MM.1S (cell line): ENCODE measurements at regions not wholly inside any gene's neighbourhood (a gene's known extent, or its start where the extent isn't known, plus 50 kb on each side); places are given as distances from the start of the nearest gene placed in this dataset.

ENCODE experiments used
- DNase-seq: peaks from one replicate; pipeline ENCODE4 v3.0.0-alpha.2; 2015
- H2AFZ ChIP-seq: fragments of 300-600 bp; sonication (generic); 2 replicates; pipeline ENCODE4 v1.6.0; 2016; ENCODE audit warnings: antibody characterized with exemption, low read length
- H3F3A ChIP-seq: fragments of 300-600 bp; sonication (generic); 2 replicates; pipeline ENCODE4 v1.6.1; 2016; ENCODE audit warnings: mild to moderate bottlenecking, antibody characterized with exemption, low read length, moderate library complexity, mixed read lengths; ENCODE audit not compliant: insufficient read depth
- H3K27ac ChIP-seq: fragments of 300-600 bp; sonication (generic); 2 replicates; pipeline ENCODE4 v1.5.1; 2016; ENCODE audit warnings: mild to moderate bottlenecking, low read length
- H3K27me3 ChIP-seq: fragments of 300-600 bp; sonication (generic); replicated peaks from 2 replicates; pipeline ENCODE4 v1.6.0; 2016; ENCODE audit warnings: low read length; ENCODE audit not compliant: insufficient read depth
- H3K36me3 ChIP-seq: fragments of 300-600 bp; sonication (generic); replicated peaks from 2 replicates; pipeline ENCODE4 v1.6.1; 2016; ENCODE audit warnings: mild to moderate bottlenecking, low read length, mixed read lengths; ENCODE audit not compliant: insufficient read depth
- H3K4me1 ChIP-seq: fragments of 300-600 bp; sonication (generic); 2 replicates; pipeline ENCODE4 v1.6.1; 2016; ENCODE audit warnings: low read length, mixed read lengths
- H3K4me2 ChIP-seq: fragments of 300-600 bp; sonication (generic); 2 replicates; pipeline ENCODE4 v1.6.0; 2016; ENCODE audit warnings: low read depth, low read length
- H3K4me3 ChIP-seq: fragments of 300-600 bp; sonication (generic); 2 replicates; pipeline ENCODE4 v1.5.1; 2016; ENCODE audit warnings: low read length, mixed read lengths
- H3K79me2 ChIP-seq: fragments of 300-600 bp; sonication (generic); 2 replicates; pipeline ENCODE4 v1.6.1; 2016; ENCODE audit warnings: mixed run types, low read length, mixed read lengths
- H3K9ac ChIP-seq: fragments of 300-600 bp; sonication (generic); 2 replicates; pipeline ENCODE4 v1.6.1; 2016; ENCODE audit warnings: low read length, mixed read lengths
- H3K9me2 ChIP-seq: fragments of 300-600 bp; sonication (generic); replicated peaks from 2 replicates; pipeline ENCODE4 v1.6.1; 2016; ENCODE audit warnings: mild to moderate bottlenecking, low read length, mixed read lengths; ENCODE audit not compliant: insufficient read depth
- H3K9me3 ChIP-seq: fragments of 300-600 bp; sonication (generic); replicated peaks from 2 replicates; pipeline ENCODE4 v1.6.1; 2016; ENCODE audit warnings: mild to moderate bottlenecking, low read length, mixed read lengths; ENCODE audit not compliant: insufficient read depth
- H4K20me1 ChIP-seq: fragments of 300-600 bp; sonication (generic); 2 replicates; pipeline ENCODE4 v1.6.1; 2016; ENCODE audit warnings: mild to moderate bottlenecking, low read length, moderate library complexity, mixed read lengths; ENCODE audit not compliant: insufficient read depth
- EZH2 ChIP-seq: fragments of 300-600 bp; sonication (generic); optimal IDR thresholded peaks from 2 replicates; pipeline ENCODE3; 2017; ENCODE audit warnings: low read depth, mild to moderate bottlenecking, antibody characterized with exemption, low read length, mixed read lengths
- EZH2phosphoT487 ChIP-seq: fragments of 300-600 bp; sonication (generic); IDR thresholded peaks from 2 replicates; pipeline ENCODE4 v1.6.1; 2018; ENCODE audit warnings: antibody characterized with exemption, low read length
- TF ChIP-seq, protein P1 (sequence below): fragments of 300-600 bp; sonication (generic); IDR thresholded peaks from 2 replicates; pipeline ENCODE4 v1.5.1; 2016; ENCODE audit warnings: antibody characterized with exemption, low read length, mixed read lengths

DNA sequence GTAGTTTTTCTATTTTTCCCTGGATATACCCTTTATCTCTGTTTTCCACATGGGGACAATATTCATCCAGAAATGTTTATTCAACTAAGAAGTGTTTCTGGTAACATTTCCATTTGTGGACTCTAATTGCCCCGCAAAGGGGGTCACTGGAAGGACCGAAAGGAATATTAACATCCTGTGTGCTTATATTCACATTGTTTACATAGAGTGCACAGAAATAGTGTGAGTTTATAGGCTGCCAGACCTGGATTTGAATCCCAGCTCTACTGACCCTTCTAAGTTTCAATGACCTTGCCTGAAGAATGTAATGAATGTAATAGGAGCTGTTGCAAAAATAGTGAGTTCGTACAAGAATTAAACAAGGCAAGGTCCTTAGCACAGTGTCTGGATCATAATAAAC is 152.9 kb upstream of the NCKAP5 start:
- no peak overlapping the region for H3K27ac ChIP-seq
- no peaks in the 10 kb centered on the region for H3K27me3 ChIP-seq
- H3K79me2 ChIP-seq: no peaks in the 10 kb centered on the region
- DNase-seq: no peak
- no peaks in the 10 kb centered on the region for H3F3A ChIP-seq
- H3K4me1 ChIP-seq: no peaks in the 10 kb centered on the region
- H3K9me3 ChIP-seq: no peaks in the 10 kb centered on the region
- H2AFZ ChIP-seq: no peak overlapping the region
- H4K20me1 ChIP-seq: no peaks in the 10 kb centered on the region
- no peak overlapping the region for H3K4me2 ChIP-seq
- no peaks in the 10 kb centered on the region for H3K36me3 ChIP-seq
- H3K9me2 ChIP-seq: no peaks in the 10 kb centered on the region
- H3K9ac ChIP-seq: no peak overlapping the region
- no peak for TF ChIP-seq EZH2phosphoT487
- no peak for TF ChIP-seq EZH2
- TF ChIP-seq, protein P1, sequence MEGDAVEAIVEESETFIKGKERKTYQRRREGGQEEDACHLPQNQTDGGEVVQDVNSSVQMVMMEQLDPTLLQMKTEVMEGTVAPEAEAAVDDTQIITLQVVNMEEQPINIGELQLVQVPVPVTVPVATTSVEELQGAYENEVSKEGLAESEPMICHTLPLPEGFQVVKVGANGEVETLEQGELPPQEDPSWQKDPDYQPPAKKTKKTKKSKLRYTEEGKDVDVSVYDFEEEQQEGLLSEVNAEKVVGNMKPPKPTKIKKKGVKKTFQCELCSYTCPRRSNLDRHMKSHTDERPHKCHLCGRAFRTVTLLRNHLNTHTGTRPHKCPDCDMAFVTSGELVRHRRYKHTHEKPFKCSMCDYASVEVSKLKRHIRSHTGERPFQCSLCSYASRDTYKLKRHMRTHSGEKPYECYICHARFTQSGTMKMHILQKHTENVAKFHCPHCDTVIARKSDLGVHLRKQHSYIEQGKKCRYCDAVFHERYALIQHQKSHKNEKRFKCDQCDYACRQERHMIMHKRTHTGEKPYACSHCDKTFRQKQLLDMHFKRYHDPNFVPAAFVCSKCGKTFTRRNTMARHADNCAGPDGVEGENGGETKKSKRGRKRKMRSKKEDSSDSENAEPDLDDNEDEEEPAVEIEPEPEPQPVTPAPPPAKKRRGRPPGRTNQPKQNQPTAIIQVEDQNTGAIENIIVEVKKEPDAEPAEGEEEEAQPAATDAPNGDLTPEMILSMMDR: no peak
- no peak overlapping the region for H3K4me3 ChIP-seq

DNA sequence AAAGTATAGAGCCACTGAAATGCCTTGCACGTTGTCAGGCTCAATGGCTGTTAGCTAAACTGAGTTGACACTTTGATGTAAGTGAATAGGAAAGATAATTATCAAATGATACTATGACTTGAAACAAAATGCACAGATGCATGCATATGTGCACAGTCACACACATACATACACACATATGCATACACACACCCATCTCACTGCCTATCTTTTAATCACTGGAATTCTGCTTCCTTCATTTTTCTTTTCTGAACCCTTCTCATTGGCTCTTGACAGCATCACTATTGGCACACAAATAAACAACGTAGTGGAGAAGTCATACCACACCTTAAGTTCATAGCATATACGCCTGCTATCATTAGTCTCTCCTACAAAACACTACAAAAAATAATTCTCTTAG is 154.9 kb upstream of the NCKAP5 start:
- no peak overlapping the region for H3K4me2 ChIP-seq
- no peak overlapping the region for H3K4me3 ChIP-seq
- no peaks in the 10 kb centered on the region for H3K27me3 ChIP-seq
- no peaks in the 10 kb centered on the region for H3F3A ChIP-seq
- TF ChIP-seq, protein P1: no peak
- no peak for TF ChIP-seq EZH2
- TF ChIP-seq EZH2phosphoT487: no peak
- H3K79me2 ChIP-seq: no peaks in the 10 kb centered on the region
- no peaks in the 10 kb centered on the region for H3K9me2 ChIP-seq
- H3K9ac ChIP-seq: no peak overlapping the region
- DNase-seq: no peak
- no peak overlapping the region for H3K27ac ChIP-seq
- H3K36me3 ChIP-seq: no peaks in the 10 kb centered on the region
- H3K4me1 ChIP-seq: no peaks in the 10 kb centered on the region
- H2AFZ ChIP-seq: no peak overlapping the region
- H3K9me3 ChIP-seq: no peaks in the 10 kb centered on the region
- no peaks in the 10 kb centered on the region for H4K20me1 ChIP-seq

DNA sequence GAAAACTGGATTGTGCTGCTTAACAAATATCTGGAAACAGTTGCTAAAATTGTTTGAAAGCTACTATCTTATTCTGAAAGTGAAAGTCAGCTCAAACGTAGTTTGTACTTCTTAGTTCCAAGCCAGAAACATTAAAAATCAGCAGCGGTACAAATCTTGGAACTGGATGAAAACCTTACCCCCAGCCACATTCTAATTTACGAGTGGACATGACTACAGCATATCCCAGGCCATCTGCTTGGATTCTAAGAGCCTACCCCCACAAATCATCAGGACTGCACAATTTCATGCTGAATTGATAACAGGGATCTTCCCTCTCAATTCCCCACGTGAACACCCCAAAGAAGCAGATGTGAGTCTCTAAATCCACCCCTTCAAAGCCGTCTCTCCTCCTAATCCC is 158.7 kb upstream of the NCKAP5 start:
- H3K4me3 ChIP-seq: no peak overlapping the region
- no peak for DNase-seq
- no peak overlapping the region for H3K9ac ChIP-seq
- no peaks in the 10 kb centered on the region for H3F3A ChIP-seq
- TF ChIP-seq, protein P1: no peak
- TF ChIP-seq EZH2: no peak
- no peak for TF ChIP-seq EZH2phosphoT487
- no peaks in the 10 kb centered on the region for H3K4me1 ChIP-seq
- no peaks in the 10 kb centered on the region for H3K79me2 ChIP-seq
- H2AFZ ChIP-seq: no peak overlapping the region
- H3K27ac ChIP-seq: no peak overlapping the region
- H3K9me3 ChIP-seq: no peaks in the 10 kb centered on the region
- H3K9me2 ChIP-seq: no peaks in the 10 kb centered on the region
- no peak overlapping the region for H3K4me2 ChIP-seq
- H4K20me1 ChIP-seq: no peaks in the 10 kb centered on the region
- H3K36me3 ChIP-seq: no peaks in the 10 kb centered on the region
- H3K27me3 ChIP-seq: no peaks in the 10 kb centered on the region
